Erythroblast (primary cell): ENCODE measurements at regions not wholly inside any gene's neighbourhood (a gene's known extent, or its start where the extent isn't known, plus 50 kb on each side); places are given as distances from the start of the nearest gene placed in this dataset.

ENCODE experiments used
- DNase-seq, 2 experiments: peaks; one replicate each; lab custom pipeline; 2025; lab: John Stamatoyannopoulos, UW
- GATA1 ChIP-seq: IDR thresholded peaks from 2 replicates; pipeline ENCODE4 v1.6.1; 2011; ENCODE audit warnings: low read depth, mild to moderate bottlenecking, control low read depth, low read length, moderate library complexity
- POLR2A ChIP-seq: IDR thresholded peaks from 2 replicates; pipeline ENCODE4 v1.6.1; 2011; ENCODE audit warnings: mild to moderate bottlenecking, low read length

- DNase-seq, result no peak
- TF ChIP-seq GATA1 (no peak), POLR2A (no peak)
These were observed 403.5 kb downstream of the USP25 start for GRCh38 chr21:16133248-16133647.

GRCh38 chr21:16134134-16134533 is 404.4 kb downstream of the USP25 start:
- TF ChIP-seq GATA1 (no peak), POLR2A (no peak)
- no peak for DNase-seq

- TF ChIP-seq GATA1, result no peak
- TF ChIP-seq POLR2A, result no peak
- no peak for DNase-seq
These were observed 407.3 kb downstream of the USP25 start for GRCh38 chr21:16137106-16137505.

GRCh38 chr21:16145052-16145451 is 415.3 kb downstream of the USP25 start:
- no peak for TF ChIP-seq GATA1
- TF ChIP-seq POLR2A, result no peak
- no peak for DNase-seq

- DNase-seq, result no peak
- TF ChIP-seq POLR2A (no peak), GATA1 (no peak)
These were observed 415.7 kb downstream of the USP25 start for GRCh38 chr21:16145479-16145878.

- TF ChIP-seq POLR2A (no peak), GATA1 (no peak)
- DNase-seq, result no peak
These were observed 424.5 kb downstream of the USP25 start for GRCh38 chr21:16154321-16154720.

GRCh38 chr21:16154951-16155635 is 425.3 kb downstream of the USP25 start:
- no peak for TF ChIP-seq POLR2A
- TF ChIP-seq GATA1, result no peak
- DNase-seq, result no peak

- TF ChIP-seq POLR2A (no peak), GATA1 (no peak)
- no peak for DNase-seq
These were observed 427.2 kb downstream of the USP25 start for GRCh38 chr21:16156841-16157489.

- DNase-seq, result no peak
- TF ChIP-seq POLR2A, result no peak
- TF ChIP-seq GATA1, result no peak
These were observed 429.6 kb downstream of the USP25 start for GRCh38 chr21:16159213-16159970.

GRCh38 chr21:16159971-16160350 is 430.2 kb downstream of the USP25 start:
- TF ChIP-seq GATA1 (no peak), POLR2A (no peak)
- DNase-seq, result no peak

GRCh38 chr21:16162953-16163352 is 433.2 kb downstream of the USP25 start:
- no peak for TF ChIP-seq POLR2A
- TF ChIP-seq GATA1, result no peak
- no peak for DNase-seq

GRCh38 chr21:16169102-16169511 is 439.3 kb downstream of the USP25 start:
- DNase-seq, result no peak
- TF ChIP-seq GATA1 (no peak), POLR2A (no peak)

GRCh38 chr21:16169779-16170178 is 440.0 kb downstream of the USP25 start:
- TF ChIP-seq POLR2A (no peak), GATA1 (no peak)
- no peak for DNase-seq

- DNase-seq, result no peak
- TF ChIP-seq GATA1 (no peak), POLR2A (no peak)
These were observed 446.8 kb downstream of the USP25 start for GRCh38 chr21:16176570-16176969.

GRCh38 chr21:16177532-16177931 is 447.8 kb downstream of the USP25 start:
- TF ChIP-seq POLR2A (no peak), GATA1 (no peak)
- DNase-seq, result no peak
